Neuronal stem cell (in vitro differentiated cells): ENCODE measurements at regions not wholly inside any gene's neighbourhood (a gene's known extent, or its start where the extent isn't known, plus 50 kb on each side); places are given as distances from the start of the nearest gene placed in this dataset.
A peak's percentile ranks its signal among the peaks of the same experiment; 100 is the strongest.

Source experiments
- DNase-seq: peaks from one replicate; pipeline ENCODE4 v3.0.0-alpha.2; 2013; ENCODE audit warnings: low spot score
- H2AFZ ChIP-seq: one replicate; pipeline ENCODE4 v1.6.1; 2013; ENCODE audit warnings: mild to moderate bottlenecking, low read length, inconsistent platforms
- H2AK5ac ChIP-seq: 2 replicates; pipeline ENCODE4 v1.6.1; 2013; ENCODE audit warnings: low read depth, mild to moderate bottlenecking, inconsistent platforms, low read length, moderate library complexity, mixed read lengths
- H2BK120ac ChIP-seq: 2 replicates; pipeline ENCODE4 v1.6.1; 2013; ENCODE audit warnings: low read depth, mild to moderate bottlenecking, inconsistent platforms, low read length, moderate library complexity, mixed read lengths
- H2BK12ac ChIP-seq: one replicate; pipeline ENCODE4 v1.6.1; 2013; ENCODE audit warnings: low read length, inconsistent platforms
- H2BK15ac ChIP-seq: 2 replicates; pipeline ENCODE4 v1.6.1; 2013; ENCODE audit warnings: mild to moderate bottlenecking, low read length, inconsistent platforms, mixed read lengths
- H2BK5ac ChIP-seq: one replicate; pipeline ENCODE4 v1.6.1; 2013; ENCODE audit warnings: inconsistent platforms, mild to moderate bottlenecking, low read length, moderate library complexity
- H3K14ac ChIP-seq: one replicate; pipeline ENCODE4 v1.6.1; 2013; ENCODE audit warnings: low read length, inconsistent platforms
- H3K18ac ChIP-seq: 2 replicates; pipeline ENCODE4 v1.6.1; 2013; ENCODE audit warnings: low read length, inconsistent platforms
- H3K23ac ChIP-seq: 2 replicates; pipeline ENCODE4 v1.6.1; 2013; ENCODE audit warnings: low read depth, mild to moderate bottlenecking, mixed read lengths, low read length, inconsistent platforms; ENCODE audit not compliant: poor library complexity
- H3K27ac ChIP-seq: replicated peaks from 3 replicates; pipeline ENCODE4 v1.5.1; 2013; ENCODE audit warnings: low read length, inconsistent platforms
- H3K27me3 ChIP-seq, 3 experiments: 2 replicates each; pipeline ENCODE4 v1.6.1; 2013; ENCODE audit warnings: low read length in 3 of 3, mild to moderate bottlenecking in 2 of 3, inconsistent platforms in 1 of 3, low read depth in 1 of 3, mixed read lengths in 1 of 3, moderate library complexity in 1 of 3; ENCODE audit not compliant: control insufficient read depth in 3 of 3, insufficient read depth in 3 of 3
- H3K36me3 ChIP-seq, 2 donors: replicated peaks in 1 of 2; 2 replicates each; pipeline ENCODE4 v1.6.1; 2013; ENCODE audit warnings: low read length in 2 of 2; ENCODE audit not compliant: control insufficient read depth in 2 of 2, insufficient read depth in 2 of 2
- H3K4ac ChIP-seq: 2 replicates; pipeline ENCODE4 v1.6.1; 2013; ENCODE audit warnings: inconsistent platforms, mild to moderate bottlenecking, low read length, moderate library complexity
- H3K4me1 ChIP-seq, 2 donors: 1 replicate in 1 of 2; 2 replicates in 1 of 2; pipeline ENCODE4 v1.6.1; 2013; ENCODE audit warnings: low read length in 2 of 2, low read depth in 1 of 2; ENCODE audit not compliant: control insufficient read depth in 2 of 2, insufficient read depth in 1 of 2
- H3K4me2 ChIP-seq: one replicate; pipeline ENCODE4 v1.6.1; 2013; ENCODE audit warnings: mild to moderate bottlenecking, low read length, inconsistent platforms; ENCODE audit not compliant: insufficient read depth, poor library complexity, severe bottlenecking
- H3K4me3 ChIP-seq, 2 donors: 2 replicates each; pipeline ENCODE4 v1.5.1; 2013; ENCODE audit warnings: low read length in 2 of 2, mild to moderate bottlenecking in 2 of 2, inconsistent platforms in 1 of 2, moderate library complexity in 1 of 2
- H3K79me1 ChIP-seq: one replicate; pipeline ENCODE4 v1.6.1; 2013; ENCODE audit warnings: low read depth, mild to moderate bottlenecking, inconsistent platforms, low read length, moderate library complexity
- H3K9ac ChIP-seq: one replicate; pipeline ENCODE4 v1.6.1; 2013; ENCODE audit warnings: mild to moderate bottlenecking, low read depth, low read length, inconsistent platforms; ENCODE audit not compliant: poor library complexity
- H3K9me3 ChIP-seq, 2 donors: replicated peaks in 1 of 2; 2 replicates each; pipeline versions ENCODE3 to v1.6.1; 2013; ENCODE audit warnings: low read length in 2 of 2, mild to moderate bottlenecking in 2 of 2, inconsistent platforms in 1 of 2, low read depth in 1 of 2, mixed read lengths in 1 of 2, moderate library complexity in 1 of 2; ENCODE audit not compliant: control insufficient read depth in 2 of 2, insufficient read depth in 1 of 2
- H4K8ac ChIP-seq: one replicate; pipeline ENCODE4 v1.6.1; 2013; ENCODE audit warnings: low read depth, mild to moderate bottlenecking, inconsistent platforms, low read length, moderate library complexity
- H4K91ac ChIP-seq: one replicate; pipeline ENCODE4 v1.6.1; 2013; ENCODE audit warnings: low read length, low read depth, mild to moderate bottlenecking, inconsistent platforms; ENCODE audit not compliant: poor library complexity
- WGBS, 2 donors: extraction: QIAGEN DNeasy Blood & Tissue Kit; methylation state at CpG; one replicate each; pipeline ENCODE4 v1.1.7; 2013; ENCODE audit warnings: missing lambda C conversion rate in 2 of 2, mixed read lengths in 1 of 2; ENCODE audit not compliant: insufficient read length in 2 of 2, insufficient replicate concordance in 1 of 2; ENCODE audit errors: extremely low coverage in 2 of 2; 5-methylcytosine and 5-hydroxymethylcytosine counted together

DNA sequence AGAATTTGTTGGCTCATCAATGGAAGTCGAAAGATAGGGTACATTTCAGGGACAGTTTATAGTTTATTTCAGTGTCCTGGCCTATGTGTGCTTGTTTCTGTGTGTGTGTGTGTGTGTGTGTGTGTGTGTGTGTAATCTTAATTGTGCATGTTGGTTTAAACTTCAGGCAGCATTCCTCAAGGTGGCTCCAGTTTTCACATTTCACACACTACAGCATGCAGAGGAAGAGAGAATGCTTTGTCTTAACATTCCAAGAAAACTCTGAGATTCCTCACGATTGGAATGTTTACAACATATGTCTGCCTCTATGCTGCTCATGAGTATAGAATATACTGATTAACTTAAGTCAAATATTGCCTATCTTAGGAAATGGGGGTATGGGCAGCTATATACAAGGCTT is 332.6 kb upstream of the EPHA7 start:
- no peaks in the 10 kb centered on the region for H3K27me3 ChIP-seq
- DNase-seq, result peak; percentile 37

DNA sequence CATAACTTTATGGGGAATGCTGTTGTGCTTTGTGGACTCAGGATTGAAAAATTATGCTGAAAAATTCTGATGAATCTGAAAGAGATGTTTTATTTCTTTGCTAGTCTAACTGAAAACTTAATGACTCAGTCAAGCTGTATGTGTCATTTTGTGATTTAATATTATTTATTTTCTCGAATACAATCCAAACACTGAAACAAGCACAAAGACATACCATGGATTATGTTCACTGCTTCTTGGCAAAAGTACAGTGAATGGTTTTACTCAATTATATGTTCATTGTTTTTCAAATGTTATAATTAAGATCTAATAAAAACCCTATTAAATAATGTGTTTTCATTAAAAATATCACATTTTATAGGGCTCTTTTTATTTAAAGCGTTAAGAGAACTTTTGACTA is 330.6 kb upstream of the EPHA7 start:
- Histone ChIP-seq H3K27me3 (no peaks in the 10 kb centered on the region), H3K4me2 (no peak overlapping the region), H3K23ac (no peak overlapping the region), H4K8ac (no peak overlapping the region), H3K18ac (no peak overlapping the region), H3K27ac (no peak overlapping the region), H2AFZ (no peak overlapping the region), H2BK5ac (no peak overlapping the region), H2BK15ac (no peak overlapping the region), H4K91ac (no peak overlapping the region), H3K4me3 (no peak overlapping the region), H3K9ac (no peak overlapping the region), H3K79me1 (no peaks in the 10 kb centered on the region), H3K9me3 (peaks cover 0 to 2% of the 10 kb centered on the region in 2 donors), H3K4ac (no peak overlapping the region), H2BK12ac (no peak overlapping the region), H3K4me1 (no peaks in the 10 kb centered on the region), H2BK120ac (no peak overlapping the region), H3K36me3 (no peaks in the 10 kb centered on the region), H3K14ac (no peak overlapping the region), H2AK5ac (no peak overlapping the region)
- no CpG with 5 or more reads among the region's 2 CpGs for WGBS, 2 donors
- DNase-seq, result no peak

More for the DNA sequence above, 332.6 kb upstream of the EPHA7 start:
- H3K79me1 ChIP-seq, result no peaks in the 10 kb centered on the region
- WGBS, 2 donors, result no CpG with 5 or more reads among the region's 2 CpGs
- no peak overlapping the region for H3K4ac ChIP-seq
- no peak overlapping the region for H3K18ac ChIP-seq
- H2BK12ac ChIP-seq, result no peak overlapping the region
- no peak overlapping the region for H2BK15ac ChIP-seq
- no peak overlapping the region for H2BK5ac ChIP-seq
- no peak overlapping the region for H4K8ac ChIP-seq
- no peak overlapping the region for H2AFZ ChIP-seq
- no peaks in the 10 kb centered on the region for H3K4me1 ChIP-seq
- no peak overlapping the region for H3K23ac ChIP-seq
- no peak overlapping the region for H3K4me2 ChIP-seq
- H3K27ac ChIP-seq, result no peak overlapping the region
- H2AK5ac ChIP-seq, result no peak overlapping the region
- peaks cover 0 to 2% of the 10 kb centered on the region in 2 donors for H3K9me3 ChIP-seq
- no peak overlapping the region for H2BK120ac ChIP-seq
- no peak overlapping the region for H3K9ac ChIP-seq
- H4K91ac ChIP-seq, result no peak overlapping the region
- no peaks in the 10 kb centered on the region for H3K36me3 ChIP-seq
- H3K14ac ChIP-seq, result no peak overlapping the region
- no peak overlapping the region for H3K4me3 ChIP-seq

DNA sequence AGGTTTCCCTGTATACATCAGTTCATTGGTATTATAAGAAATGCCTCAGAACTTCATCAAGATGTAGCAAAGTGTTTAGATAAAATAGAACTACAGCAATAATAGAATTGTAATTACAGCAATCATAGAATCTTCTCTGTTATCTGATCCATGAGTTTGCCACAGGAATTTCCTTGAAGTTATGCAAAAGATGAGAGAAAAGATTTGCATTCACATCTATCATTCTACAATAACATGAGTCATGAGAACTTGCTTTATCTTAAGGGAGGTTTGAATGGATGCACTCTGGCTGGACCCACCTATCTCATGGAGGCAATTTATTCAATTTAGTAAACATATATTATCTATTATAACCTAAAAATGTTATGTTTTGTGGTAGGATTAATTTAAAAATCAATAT is 329.8 kb upstream of the EPHA7 start:
- Histone ChIP-seq H4K8ac (no peak overlapping the region), H3K27ac (no peak overlapping the region), H3K4me2 (no peak overlapping the region), H2BK120ac (no peak overlapping the region), H3K27me3 (no peaks in the 10 kb centered on the region), H3K36me3 (no peaks in the 10 kb centered on the region), H3K79me1 (no peaks in the 10 kb centered on the region), H3K14ac (no peak overlapping the region), H2BK15ac (no peak overlapping the region), H2BK12ac (no peak overlapping the region), H3K9ac (no peak overlapping the region), H3K4me3 (no peak overlapping the region), H3K23ac (no peak overlapping the region), H4K91ac (no peak overlapping the region), H3K4me1 (no peaks in the 10 kb centered on the region), H3K4ac (no peak overlapping the region), H2BK5ac (no peak overlapping the region), H3K18ac (no peak overlapping the region), H3K9me3 (peaks cover 0 to under 1% of the 10 kb centered on the region in 2 donors), H2AK5ac (no peak overlapping the region), H2AFZ (no peak overlapping the region)
- no peak for DNase-seq

DNA sequence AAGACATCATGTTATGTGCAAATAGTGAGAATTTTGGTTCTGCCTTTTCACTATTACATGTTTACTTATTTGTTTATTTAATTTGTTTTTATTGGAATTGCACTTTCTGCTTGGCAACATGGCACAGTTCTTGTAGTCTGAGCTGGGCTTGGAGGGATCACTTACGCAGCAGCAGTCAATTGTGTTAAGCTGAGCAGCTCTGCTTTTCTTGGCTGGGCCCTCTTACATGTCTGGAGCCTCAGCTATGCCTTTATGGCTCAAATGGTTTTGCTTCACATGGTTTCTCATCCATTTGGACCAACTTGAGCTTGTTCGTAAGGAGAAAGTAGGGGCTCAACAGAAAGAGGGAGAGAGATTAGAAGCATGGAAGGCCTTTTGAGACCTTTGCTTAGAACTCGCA is 327.5 kb upstream of the EPHA7 start:
- Histone ChIP-seq H3K18ac (no peak overlapping the region), H3K27me3 (no peaks in the 10 kb centered on the region)
- no CpG with 5 or more reads among the region's 3 CpGs for WGBS, 2 donors

More for the DNA sequence above, 327.5 kb upstream of the EPHA7 start:
- H3K4ac ChIP-seq, result no peak overlapping the region
- no peak overlapping the region for H4K91ac ChIP-seq
- no peaks in the 10 kb centered on the region for H3K36me3 ChIP-seq
- H2BK12ac ChIP-seq, result no peak overlapping the region
- no peak overlapping the region for H2BK15ac ChIP-seq
- H3K27ac ChIP-seq, result no peak overlapping the region
- no peak overlapping the region for H3K4me2 ChIP-seq
- no peak overlapping the region for H3K4me3 ChIP-seq
- H3K23ac ChIP-seq, result no peak overlapping the region
- H2BK120ac ChIP-seq, result no peak overlapping the region
- no peaks in the 10 kb centered on the region for H3K4me1 ChIP-seq
- no peaks in the 10 kb centered on the region for H3K9me3 ChIP-seq
- no peak for DNase-seq
- no peak overlapping the region for H3K14ac ChIP-seq
- H2AFZ ChIP-seq, result peak overlapping the region; percentile 77
- H2BK5ac ChIP-seq, result no peak overlapping the region
- H3K9ac ChIP-seq, result no peak overlapping the region
- no peak overlapping the region for H2AK5ac ChIP-seq
- no peak overlapping the region for H4K8ac ChIP-seq
- no peaks in the 10 kb centered on the region for H3K79me1 ChIP-seq
